Body of pancreas (tissue), 4 donors: ENCODE measurements at regions not wholly inside any gene's neighbourhood (a gene's known extent, or its start where the extent isn't known, plus 50 kb on each side); places are given as distances from the start of the nearest gene placed in this dataset.

Source experiments
- CTCF ChIP-seq, 7 experiments: fragments of 450-650 bp in 4 of 7; fragments of 200-600 bp in 3 of 7; sonication (generic) in 3 of 7; IDR thresholded peaks; one replicate each; pipeline ENCODE4 v1.5.1; 2016 to 2019; ENCODE audit warnings: antibody characterized with exemption in 7 of 7
- POLR2A ChIP-seq, 3 donors: fragments of 450-650 bp; IDR thresholded peaks; one replicate each; pipeline ENCODE4 v1.6.1; 2016; ENCODE audit warnings: antibody characterized with exemption in 3 of 3, mild to moderate bottlenecking in 2 of 3

- TF ChIP-seq CTCF (IDR thresholded peaks at IDR 0.05) (no peak), POLR2A (IDR thresholded peaks at IDR 0.05) (no peak)
These were observed 92.3 kb upstream of the PHACTR1 start for GRCh38 chr6:12624142-12624837.
